AG04450 (cell line): ENCODE measurements at regions not wholly inside any gene's neighbourhood (a gene's known extent, or its start where the extent isn't known, plus 50 kb on each side); places are given as distances from the start of the nearest gene placed in this dataset.
"Not testable (repeated sequence)": the region's sequence is repeated elsewhere in the genome, so short reads cannot be mapped to it uniquely, and the experiment has no call there.

Source experiments
- CTCF ChIA-PET: fragments of 300-600, 350-600 bp; formaldehyde crosslinking; extraction: SDS; loops from one replicate; lab custom pipeline; 2022; ENCODE audit warnings: antibody characterized with exemption, inconsistent platforms; lab: Charles Lee
- POLR2A ChIA-PET: fragments of 350-600 bp; formaldehyde crosslinking; extraction: SDS; loops from one replicate; lab custom pipeline; 2021; ENCODE audit warnings: antibody characterized with exemption, inconsistent platforms; lab: Yijun Ruan, JAX
- DNase-seq: peaks from one replicate; pipeline ENCODE4 v3.0.0-alpha.2; 2011; ENCODE audit warnings: low read depth, low spot score
- H3K27ac ChIP-seq: one replicate; pipeline ENCODE4 v1.5.1; 2012; ENCODE audit warnings: low read depth, low read length, control low read depth
- H3K27me3 ChIP-seq: one replicate; pipeline ENCODE4 v1.6.0; 2012; ENCODE audit warnings: low read length; ENCODE audit not compliant: control insufficient read depth, insufficient read depth
- H3K4me3 ChIP-seq: 2 replicates; pipeline ENCODE4 v1.5.1; 2011; ENCODE audit warnings: mild to moderate bottlenecking, low read depth, low read length, control low read depth
- H3K9me3 ChIP-seq: 2 replicates; pipeline ENCODE4 v1.5.1; 2012; ENCODE audit warnings: low read length; ENCODE audit not compliant: control insufficient read depth, insufficient read depth
- CTCF ChIP-seq: IDR thresholded peaks from 2 replicates; pipeline ENCODE4 v1.5.1; 2011; ENCODE audit warnings: low read depth, low read length, control low read depth, inconsistent platforms

GRCh38 chr4:179344861-179345260, 1902.6 kb upstream of the AGA start:
- ChIA-PET POLR2A (no interaction called here), CTCF (no interaction called here)
- TF ChIP-seq CTCF, result no peak
- Histone ChIP-seq H3K27ac (no peak overlapping the region), H3K4me3 (no peak overlapping the region), H3K9me3 (no peaks in the 10 kb centered on the region), H3K27me3 (no peaks in the 10 kb centered on the region)
- DNase-seq, result no peak

GRCh38 chr4:179352221-179352620, 1910.0 kb upstream of the AGA start:
- POLR2A ChIA-PET, result no interaction called here
- TF ChIP-seq CTCF, result no peak
- Histone ChIP-seq H3K9me3 (no peaks in the 10 kb centered on the region), H3K27ac (no peak overlapping the region), H3K27me3 (no peaks in the 10 kb centered on the region), H3K4me3 (no peak overlapping the region)
- CTCF ChIA-PET, result no interaction called here
- no peak for DNase-seq

GRCh38 chr4:179353786-179354185, 1911.5 kb upstream of the AGA start:
- no peaks in the 10 kb centered on the region for H3K27me3 ChIP-seq
- no peak overlapping the region for H3K27ac ChIP-seq
- no peak overlapping the region for H3K4me3 ChIP-seq
- no peaks in the 10 kb centered on the region for H3K9me3 ChIP-seq
- TF ChIP-seq CTCF, result no peak
- ChIA-PET POLR2A (interaction anchor here (0.6 kb wide), 1 partner anchor 184 kb away, joined by 4 read pairs; no protein-coding TSS in a partner anchor), CTCF (no interaction called here)
- no peak for DNase-seq

GRCh38 chr4:179361978-179362486, 1919.8 kb upstream of the AGA start:
- H3K9me3 ChIP-seq, result no peaks in the 10 kb centered on the region
- no peak for DNase-seq
- H3K27ac ChIP-seq, result no peak overlapping the region
- CTCF ChIA-PET, result no interaction called here
- POLR2A ChIA-PET, result no interaction called here
- no peak for TF ChIP-seq CTCF
- no peak overlapping the region for H3K4me3 ChIP-seq
- H3K27me3 ChIP-seq, result no peaks in the 10 kb centered on the region

- POLR2A ChIA-PET, H3K9me3 ChIP-seq, H3K27me3 ChIP-seq, CTCF ChIA-PET, H3K4me3 ChIP-seq, DNase-seq, H3K27ac ChIP-seq: not testable (repeated sequence)
Observed at GRCh38 chr4:179365932-179366331, 1923.7 kb upstream of the AGA start.

- DNase-seq, result no peak
- TF ChIP-seq CTCF, result no peak
- Histone ChIP-seq H3K27ac (no peak overlapping the region), H3K9me3 (no peaks in the 10 kb centered on the region), H3K4me3 (no peak overlapping the region), H3K27me3 (no peaks in the 10 kb centered on the region)
- ChIA-PET CTCF (no interaction called here), POLR2A (no interaction called here)
Observed at GRCh38 chr4:179372242-179372641, 1930.0 kb upstream of the AGA start.
